GM19397 (cell line): ENCODE measurements at regions not wholly inside any gene's neighbourhood (a gene's known extent, or its start where the extent isn't known, plus 50 kb on each side); places are given as distances from the start of the nearest gene placed in this dataset.

ENCODE experiments used
- ATAC-seq: cut with Tn5 transposase; IDR thresholded peaks from one replicate; pipeline ENCODE4 v1.9.1; 2021; ENCODE audit warnings: mild to moderate bottlenecking, moderate library complexity; ENCODE audit not compliant: unreplicated experiment

DNA sequence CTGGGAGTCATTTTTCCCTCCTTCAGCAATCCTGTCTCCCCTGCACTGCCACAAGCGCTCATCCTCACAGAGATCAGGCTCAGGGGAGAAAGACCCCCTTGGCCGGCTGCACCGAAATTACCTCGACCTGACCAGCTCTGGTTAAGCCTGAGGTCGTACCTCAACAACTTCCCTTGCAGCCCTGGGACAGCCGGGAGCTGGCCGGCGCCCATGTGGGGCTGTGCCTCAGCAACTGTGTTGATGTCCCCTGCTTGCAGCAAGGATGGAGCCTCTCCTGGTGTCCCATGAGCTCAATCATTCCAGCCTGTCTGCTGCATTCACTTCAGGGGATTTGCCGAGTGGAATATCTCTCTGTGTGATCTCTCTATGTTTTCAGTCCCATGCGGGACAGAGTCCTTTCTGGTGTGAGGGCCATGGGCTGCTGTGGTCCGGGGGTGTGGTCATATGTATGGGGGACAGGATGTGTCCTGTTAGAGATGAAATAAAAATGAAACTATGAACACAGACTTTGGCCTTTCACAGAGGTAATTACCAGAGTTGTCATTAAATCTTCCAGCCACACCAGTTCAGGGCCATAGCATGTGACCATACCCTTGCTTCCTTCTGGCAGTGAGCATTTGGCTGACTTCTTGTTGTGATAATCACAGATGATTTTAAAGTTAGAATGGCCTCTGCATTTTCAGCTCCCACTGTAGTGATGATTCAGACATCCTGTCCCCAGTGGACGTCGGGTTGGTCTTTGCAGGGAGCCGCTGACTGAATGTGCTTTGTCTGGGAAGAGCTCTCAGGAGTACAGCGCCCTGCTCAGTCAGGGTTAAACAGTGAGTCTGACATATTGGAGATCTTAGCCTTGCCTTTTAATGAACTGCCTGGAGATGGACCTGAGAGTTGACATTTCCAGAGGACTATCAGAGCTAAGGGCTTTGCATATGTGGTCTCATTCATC, 405.9 kb downstream of the AACS start:
- ATAC-seq: no peak

DNA sequence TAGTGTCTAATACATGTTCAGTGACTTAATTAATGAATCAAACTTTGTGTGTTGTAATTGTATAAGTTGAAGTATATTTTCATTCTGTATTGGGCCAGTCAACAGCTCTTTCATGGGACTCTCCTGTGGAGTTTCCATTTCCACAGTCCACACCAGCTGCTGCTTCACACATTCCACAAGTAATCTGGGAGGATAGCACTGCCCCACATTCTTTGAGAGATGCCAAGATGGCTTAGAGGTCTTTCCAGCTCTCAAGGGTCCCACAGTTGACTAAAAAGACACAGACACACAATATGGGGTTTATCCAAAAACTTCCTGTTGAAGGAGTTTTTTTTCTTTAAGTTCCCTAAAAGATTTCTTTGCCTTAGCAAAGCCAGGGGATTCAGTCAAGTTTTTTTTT, 408.3 kb downstream of the AACS start:
- ATAC-seq: no peak

DNA sequence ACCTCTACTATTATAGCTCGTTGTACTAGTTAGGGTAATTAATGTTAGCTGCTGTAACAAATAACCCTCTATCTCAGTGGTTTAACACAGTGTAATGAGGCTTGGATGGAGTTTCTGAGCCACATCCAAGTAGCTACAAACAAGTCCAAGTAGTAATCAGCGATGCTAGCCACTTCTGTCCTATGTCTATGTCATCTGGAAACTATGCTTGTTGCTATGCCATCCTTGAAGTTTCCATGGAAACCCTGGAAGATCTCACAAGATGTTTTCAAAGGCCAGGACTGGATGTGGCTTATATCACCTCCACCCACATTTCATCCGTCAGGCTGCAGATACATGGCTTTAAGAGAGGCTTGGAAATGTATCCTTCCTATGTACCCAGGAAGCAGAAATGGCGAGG, 422.1 kb downstream of the AACS start:
- no peak for ATAC-seq

DNA sequence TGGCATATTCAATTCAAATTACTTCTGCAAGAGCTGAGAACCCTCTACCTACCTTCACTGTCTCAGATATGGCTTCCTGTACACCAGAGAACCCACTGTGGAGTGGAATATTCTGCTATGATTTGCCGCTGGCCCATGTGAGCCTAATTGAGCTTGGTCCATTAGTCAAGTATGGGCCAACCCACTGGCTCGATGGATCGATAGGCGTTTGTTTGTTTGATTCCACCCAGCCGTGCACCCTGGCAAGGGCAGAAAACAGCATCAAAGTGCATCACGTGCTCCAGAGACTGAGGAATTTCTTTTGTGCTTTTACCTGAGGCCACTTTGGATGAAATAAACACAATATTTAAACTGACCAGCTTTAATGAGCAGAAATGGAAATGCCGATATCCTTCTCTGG, 426.3 kb downstream of the AACS start:
- no peak for ATAC-seq

DNA sequence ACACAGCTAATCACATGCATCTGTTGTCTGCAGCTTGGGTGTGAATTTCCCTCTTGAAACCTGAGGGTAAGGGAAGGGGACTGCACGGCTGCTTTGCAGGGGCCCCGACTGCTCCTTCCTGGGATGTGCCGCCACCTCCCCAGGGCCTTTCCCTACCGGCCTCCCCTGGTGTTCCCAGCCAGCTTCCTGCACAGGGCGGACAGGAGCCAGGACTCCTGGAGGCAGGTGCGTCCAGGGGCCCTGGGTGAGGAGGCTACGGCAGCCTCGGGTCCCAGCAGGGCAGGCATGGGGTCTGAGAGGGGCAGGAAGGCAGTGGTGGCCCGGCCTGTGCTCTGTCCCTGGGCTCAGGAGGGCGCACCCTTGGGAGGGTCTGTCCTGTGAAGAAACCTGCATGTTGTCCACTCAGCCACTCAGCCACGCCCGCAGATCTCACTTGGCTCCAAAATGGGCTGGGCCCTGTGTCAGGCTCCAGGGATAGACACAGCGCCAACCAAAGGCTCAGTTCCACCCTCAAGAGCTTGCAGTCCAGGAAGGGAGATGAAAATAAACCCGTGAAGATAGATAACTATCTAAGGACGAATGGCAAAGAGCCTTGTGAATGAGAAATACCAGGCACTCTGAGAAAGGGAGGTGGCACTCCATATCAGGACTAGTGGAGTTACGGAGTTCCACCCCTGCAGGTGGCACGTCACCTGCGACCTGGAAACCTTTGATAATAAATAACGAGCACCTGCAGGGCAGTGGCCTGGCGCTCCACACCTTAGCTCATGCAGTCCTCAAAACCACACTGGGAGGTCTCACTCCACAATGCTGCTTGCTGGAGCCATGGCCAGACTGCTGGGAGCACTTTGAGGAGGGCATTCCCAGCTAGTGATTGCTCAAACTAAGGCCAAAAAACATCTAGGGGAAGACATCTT, 427.4 kb downstream of the AACS start:
- no peak for ATAC-seq

DNA sequence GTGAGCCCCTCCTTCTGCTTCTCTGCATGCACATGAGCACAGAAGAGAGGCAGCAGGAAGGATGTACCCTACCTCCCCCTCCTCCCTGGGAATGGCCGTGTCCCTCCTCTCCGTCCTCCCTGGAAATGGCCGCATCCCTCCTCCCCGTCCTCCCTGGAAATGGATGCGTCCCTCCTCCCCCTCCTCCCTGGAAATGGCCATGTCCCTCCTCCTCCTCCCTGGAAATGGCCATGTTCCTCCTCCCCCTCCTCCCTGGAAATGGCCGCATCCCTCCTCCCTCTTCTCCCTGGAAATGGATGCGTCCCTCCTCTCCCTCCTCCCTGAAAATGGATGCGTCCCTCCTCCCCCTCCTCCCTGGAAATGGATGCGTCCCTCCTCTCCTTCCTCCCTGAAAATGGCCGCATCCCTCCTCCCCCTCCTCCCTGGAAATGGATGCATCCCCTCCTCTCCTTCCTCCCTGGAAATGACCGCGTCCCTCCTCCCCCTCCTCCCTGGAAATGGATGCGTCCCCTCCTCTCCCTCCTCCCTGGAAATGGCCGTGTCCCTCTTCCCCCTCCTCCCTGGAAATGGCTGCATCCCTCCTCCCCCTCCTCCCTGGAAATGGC, 428.6 kb downstream of the AACS start:
- no peak for ATAC-seq

DNA sequence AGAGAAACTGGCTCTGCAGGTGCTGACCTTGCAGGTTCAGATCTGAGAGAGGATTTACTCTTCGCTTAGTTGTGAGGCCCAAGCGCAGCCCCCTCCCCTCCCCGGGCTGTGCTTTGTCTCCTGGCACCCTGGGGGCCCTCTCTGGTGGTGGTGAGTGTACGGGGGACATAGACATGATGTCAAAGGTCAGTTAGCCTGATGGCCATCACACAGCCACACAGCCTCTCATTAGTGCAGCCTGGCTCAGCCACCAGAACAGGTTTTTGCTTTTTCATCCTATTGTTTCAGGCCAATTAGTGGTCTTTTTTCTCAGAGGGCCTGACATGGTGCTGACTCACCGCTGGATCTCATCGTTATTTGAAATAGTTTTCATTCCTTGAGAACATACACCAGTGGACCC, 437.9 kb downstream of the AACS start:
- ATAC-seq: no peak

DNA sequence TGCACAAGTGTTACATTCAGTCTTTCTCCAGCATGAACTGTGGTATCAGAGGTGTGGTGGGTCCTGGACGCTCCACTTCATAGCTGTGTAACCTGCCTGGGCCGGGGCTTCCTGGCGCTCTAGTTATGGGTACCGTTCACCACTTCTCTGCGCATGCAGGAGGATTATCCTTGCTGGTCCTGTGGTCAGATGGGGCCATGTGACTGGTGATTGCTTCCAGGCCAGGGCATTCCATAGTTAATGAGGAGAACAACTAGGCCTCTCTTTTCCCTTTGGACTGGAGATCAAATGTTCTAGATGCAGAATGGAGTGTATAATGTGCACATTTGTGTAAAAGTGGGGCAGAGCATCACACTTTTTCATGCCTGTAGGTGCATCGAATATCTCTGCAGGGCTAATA, 444.0 kb downstream of the AACS start:
- no peak for ATAC-seq

DNA sequence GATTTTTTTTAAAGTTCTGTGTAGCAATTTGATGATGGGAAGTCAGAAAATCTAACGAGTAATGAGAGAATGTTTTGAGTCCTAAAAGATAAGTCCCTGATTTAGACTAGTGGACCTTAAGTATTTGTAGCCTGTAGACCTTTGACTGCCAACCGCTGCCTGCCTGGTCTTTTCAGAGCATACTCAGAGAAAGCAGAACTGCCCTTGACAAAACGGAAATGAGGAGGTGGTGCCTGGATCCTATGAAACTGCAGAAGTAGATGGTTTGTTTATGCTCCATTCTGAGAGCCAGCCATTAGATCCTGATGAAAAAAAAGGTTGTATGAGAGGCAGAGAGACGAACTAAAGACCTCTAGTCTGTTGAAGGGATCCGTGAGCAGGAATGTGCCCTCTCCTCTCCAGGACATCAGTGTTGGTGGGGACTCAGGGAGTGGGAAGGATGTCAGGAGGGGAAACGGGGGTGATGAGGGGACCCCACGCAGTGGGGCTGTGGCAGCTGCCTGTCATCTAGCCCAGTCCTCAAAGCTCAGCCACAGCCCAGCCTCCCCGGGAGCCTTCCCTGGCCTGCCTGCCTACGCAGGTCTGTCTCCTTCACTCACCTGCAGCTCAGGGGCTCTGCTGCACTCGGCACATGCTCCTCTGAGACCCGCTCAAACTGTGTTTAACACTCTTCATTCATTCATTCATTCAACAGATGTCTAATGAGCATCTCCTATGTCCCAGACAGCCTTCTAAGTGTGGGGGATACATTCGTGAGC, 447.5 kb downstream of the AACS start:
- ATAC-seq: no peak

DNA sequence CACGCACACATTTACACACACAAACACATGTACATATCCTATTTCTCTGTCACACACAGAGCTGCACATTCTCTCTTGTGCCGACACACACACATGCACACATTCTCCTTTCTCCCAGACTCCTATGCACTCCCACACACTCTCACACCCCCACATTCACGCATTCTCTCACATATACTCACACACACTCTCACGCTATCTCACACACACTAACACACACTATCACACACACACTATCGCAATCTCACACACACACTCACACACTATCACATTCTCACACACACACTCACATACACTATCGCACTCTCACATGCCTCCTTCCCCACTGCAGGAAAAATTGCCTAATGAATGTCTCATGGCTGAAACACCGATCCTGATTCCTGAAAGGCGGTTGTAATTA, 450.7 kb downstream of the AACS start:
- ATAC-seq: no peak

DNA sequence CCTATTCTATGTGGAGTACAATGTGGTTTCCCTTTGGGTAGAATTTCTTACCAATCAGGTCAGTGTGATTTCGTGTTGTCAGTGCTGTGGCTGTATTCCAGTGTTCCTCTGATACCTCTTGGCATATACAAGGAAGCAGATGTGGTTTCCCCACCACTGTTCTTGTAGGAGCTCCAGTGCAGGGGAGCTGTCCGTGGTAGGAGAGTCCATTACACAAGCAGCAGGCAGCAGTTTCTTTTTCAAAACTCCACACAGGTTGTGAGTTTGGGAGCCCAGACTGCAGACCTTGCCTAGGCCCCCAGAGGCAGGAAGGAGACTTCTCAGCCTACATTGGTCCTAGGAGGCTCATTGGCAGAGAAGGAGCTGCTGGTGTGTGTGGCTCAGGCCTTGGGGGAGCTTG, 452.8 kb downstream of the AACS start:
- ATAC-seq: no peak

DNA sequence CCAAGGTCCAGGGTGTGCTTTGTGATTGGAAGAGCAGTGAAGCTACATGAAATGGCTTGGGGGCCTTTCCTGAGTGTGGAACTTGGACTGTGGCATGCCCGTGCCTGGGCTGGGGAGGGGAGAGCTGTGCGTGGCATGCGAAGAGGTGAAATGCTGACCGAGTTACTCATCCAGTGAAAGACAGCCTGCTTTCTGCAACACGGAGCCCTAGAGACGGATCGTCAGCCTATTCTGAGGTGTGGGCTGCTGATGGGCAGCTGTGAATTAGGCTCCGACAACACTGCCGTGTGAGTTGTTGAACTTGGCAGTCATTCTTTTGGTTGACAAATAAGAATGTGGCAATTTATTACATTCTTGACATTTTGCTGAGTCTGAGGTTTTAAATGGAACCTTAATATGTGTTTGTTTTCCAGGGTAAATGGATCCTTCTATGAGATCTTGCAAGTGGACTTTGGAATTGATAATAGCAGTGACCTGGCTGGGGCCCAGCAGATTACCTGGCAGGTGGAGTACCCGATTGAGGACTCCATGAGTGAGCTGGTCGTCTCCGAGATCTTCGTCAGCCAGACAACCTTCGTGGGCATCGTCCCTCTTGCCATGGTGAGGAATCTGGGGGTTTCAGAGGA, 453.9 kb downstream of the AACS start:
- no peak for ATAC-seq

DNA sequence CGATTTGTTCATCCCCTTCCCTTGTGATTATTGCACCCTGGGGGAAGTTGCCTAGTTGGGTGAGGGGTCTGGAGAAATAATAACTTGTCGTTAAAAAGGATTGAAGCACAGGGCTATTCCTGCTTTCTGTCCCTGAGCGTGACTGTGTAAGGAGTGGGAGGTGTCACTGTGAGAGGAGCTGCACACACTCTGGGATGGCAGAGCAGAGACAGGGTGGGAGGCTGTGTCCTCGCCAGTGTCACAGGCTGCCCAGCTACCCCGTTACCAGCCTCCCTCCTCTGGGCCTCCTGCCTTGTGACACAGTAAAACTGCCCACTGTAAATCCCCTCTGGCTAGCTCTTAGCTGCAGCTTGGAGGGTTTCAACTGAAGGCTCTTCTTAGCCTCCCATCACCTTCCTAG, 460.6 kb downstream of the AACS start:
- ATAC-seq: no peak

DNA sequence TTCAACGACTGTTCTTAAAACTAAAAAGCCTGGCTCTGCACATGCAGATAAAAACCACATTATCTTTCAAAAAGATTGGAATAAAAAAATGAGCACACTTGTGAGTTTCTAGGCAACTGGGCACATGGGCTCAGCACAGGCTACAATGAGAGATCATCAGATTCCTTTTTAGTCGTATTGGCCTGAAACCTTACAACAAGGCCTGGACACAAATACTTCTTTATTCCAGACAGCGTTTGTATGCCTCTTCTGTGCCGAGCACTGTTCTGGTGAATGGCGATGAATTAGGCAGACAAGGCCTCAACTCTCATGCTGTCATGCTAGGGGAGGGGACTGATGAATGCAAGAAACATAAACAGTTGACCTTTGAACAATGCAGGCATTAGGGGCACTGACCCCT, 463.0 kb downstream of the AACS start:
- no peak for ATAC-seq

DNA sequence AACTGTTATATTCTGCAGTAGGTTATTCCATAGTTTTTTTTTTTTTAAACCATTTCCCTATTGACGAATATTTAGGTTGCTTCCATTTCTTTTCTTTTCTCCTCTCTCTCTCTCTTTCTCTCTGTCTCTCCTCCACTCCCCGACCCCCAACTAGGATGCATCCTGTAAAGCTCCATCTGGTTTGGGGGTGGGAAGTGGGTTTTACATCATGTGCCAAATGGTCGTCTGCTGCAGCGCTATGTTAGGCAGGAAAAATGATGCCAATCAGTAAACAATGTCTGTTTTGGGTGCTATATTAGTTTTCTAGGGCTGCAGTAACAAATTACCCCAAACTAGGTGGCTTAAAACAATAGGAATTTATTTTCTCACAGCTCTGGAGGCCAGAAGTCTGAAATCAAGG, 465.0 kb downstream of the AACS start:
- no peak for ATAC-seq

DNA sequence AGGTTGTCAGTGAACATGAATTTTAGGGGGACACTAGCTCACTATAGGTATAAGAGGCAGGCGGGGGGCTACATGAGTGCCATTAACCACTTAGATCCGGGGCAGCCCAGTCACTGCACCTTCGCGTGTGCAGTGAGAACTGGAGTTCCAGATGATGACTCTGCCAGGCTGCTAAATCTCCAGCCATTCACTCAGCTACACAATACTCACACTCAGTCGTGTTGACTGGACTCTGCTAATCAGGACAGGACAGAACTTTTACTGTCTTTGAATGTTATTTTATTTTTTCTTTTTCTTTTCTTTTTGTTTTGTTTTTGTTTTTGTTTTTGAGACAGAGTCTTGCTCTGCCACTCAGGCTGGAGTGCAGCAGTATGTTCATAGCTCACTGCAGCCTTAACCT, 465.6 kb downstream of the AACS start:
- no peak for ATAC-seq

DNA sequence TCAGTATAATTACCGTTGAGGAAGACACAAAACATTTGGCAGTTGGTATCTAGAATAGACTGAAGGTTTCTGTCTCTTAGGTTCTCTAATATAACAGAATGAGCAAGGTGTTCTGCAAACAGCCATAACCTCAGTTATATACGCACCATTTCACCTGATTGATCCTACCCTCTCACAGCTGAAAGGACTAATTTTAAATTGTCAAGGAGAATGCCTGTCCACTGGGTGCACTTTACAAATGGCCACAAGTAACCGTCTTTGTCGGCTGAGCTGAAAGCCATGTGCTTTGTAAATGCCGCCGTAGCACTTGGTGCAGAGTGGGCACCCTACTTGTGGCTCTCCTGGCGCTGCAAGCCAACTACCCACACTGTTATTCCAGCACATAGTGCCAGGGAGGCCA, 466.3 kb downstream of the AACS start:
- ATAC-seq: no peak

DNA sequence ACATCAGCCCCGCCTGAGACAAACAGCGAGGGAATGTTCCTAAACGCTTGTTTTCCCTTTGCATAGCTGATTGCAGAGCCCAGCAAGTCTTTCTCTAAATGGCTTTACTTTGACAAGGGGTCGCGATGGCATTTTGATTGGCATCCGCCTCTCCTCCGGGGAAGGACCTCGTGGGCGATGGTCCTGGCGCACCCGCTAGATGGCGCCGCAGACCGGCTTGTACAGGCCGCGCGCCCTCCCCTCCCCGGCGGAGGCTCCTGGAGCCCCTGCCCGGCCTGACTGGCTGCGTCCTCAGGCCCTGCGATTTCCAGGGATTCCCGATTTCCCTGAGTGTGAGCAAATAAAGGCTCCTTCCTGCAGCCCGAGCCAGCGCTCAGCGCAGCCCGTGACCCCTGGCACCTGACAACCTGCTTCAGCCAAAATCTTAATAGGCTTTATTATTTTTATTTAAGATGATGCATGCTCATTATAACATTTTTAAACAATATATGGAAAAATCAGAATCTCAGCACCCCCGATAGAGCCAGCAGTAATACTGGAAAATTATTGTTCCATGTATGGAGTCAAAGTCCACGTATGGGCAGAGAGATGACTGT, 468.3 kb downstream of the AACS start:
- peak; percentile 78 for ATAC-seq

DNA sequence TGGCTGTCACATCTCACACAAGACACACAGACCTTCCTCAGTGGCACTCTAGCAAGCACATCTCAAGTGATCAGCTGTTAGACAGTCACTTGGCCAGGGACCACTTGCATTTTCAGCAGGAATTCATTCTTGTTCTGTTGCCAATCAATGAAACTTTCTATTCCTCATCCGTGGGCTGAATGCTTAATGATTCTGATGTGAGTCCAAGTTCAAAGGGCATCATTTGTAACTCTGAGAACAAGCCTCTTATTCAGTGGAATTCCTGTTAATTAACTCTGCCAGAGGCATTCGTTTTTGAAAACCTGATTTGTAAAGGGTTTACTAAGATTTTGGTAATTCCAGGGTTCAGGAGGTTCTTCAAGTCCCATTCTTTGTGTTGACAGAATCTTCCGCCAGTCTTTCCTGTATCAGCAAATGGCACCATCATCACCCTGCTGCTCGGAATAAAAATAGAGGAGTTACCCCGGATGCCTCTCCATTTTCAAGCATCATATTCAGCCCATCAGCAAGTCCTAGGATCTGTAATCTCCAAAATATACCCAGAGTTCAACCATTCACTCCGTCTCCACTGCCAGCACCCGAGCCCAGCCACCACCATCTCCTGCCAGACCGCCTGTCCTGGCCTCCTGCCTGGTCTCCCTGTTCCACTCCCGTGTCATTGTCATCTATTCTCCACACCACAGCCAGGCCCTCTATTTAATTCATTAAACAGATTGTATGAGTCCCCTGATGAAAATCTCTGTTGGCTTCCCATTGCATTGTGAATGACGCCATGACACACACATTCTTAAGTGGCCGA, 473.4 kb downstream of the AACS start:
- ATAC-seq: no peak
